AG10803 (cell line): ENCODE measurements at regions not wholly inside any gene's neighbourhood (a gene's known extent, or its start where the extent isn't known, plus 50 kb on each side); places are given as distances from the start of the nearest gene placed in this dataset.

Experiments
- DNase-seq: peaks from one replicate; pipeline ENCODE4 v3.0.0; 2010; ENCODE audit warnings: low read depth
- H3K4me3 ChIP-seq: 2 replicates; pipeline ENCODE4 v1.5.1; 2011; ENCODE audit warnings: mild to moderate bottlenecking, low read length, control low read depth
- CTCF ChIP-seq: conservative IDR thresholded peaks from 2 replicates; pipeline ENCODE4 v1.5.1; 2011; ENCODE audit warnings: mild to moderate bottlenecking, low read length, control low read depth, inconsistent platforms

GRCh38 chr5:164375051-164375450 lies 869.6 kb downstream of the MAT2B start:
- H3K4me3 ChIP-seq: no peak overlapping the region
- TF ChIP-seq CTCF: no peak
- no peak for DNase-seq

- no peak for TF ChIP-seq CTCF
- no peak overlapping the region for H3K4me3 ChIP-seq
- no peak for DNase-seq
Measured at GRCh38 chr5:164376843-164377242, 871.4 kb downstream of the MAT2B start.

GRCh38 chr5:164377746-164378145 lies 872.3 kb downstream of the MAT2B start:
- no peak overlapping the region for H3K4me3 ChIP-seq
- TF ChIP-seq CTCF: no peak
- DNase-seq: no peak

GRCh38 chr5:164383662-164384061 lies 878.2 kb downstream of the MAT2B start:
- no peak overlapping the region for H3K4me3 ChIP-seq
- no peak for DNase-seq
- no peak for TF ChIP-seq CTCF

GRCh38 chr5:164392531-164392930 lies 887.1 kb downstream of the MAT2B start:
- H3K4me3 ChIP-seq: no peak overlapping the region
- DNase-seq: no peak
- TF ChIP-seq CTCF: no peak

- TF ChIP-seq CTCF: no peak
- DNase-seq: no peak
Measured at GRCh38 chr5:164394686-164395194, 889.3 kb downstream of the MAT2B start.

GRCh38 chr5:164412531-164412930 lies 907.1 kb downstream of the MAT2B start:
- H3K4me3 ChIP-seq: no peak overlapping the region
- no peak for DNase-seq
- no peak for TF ChIP-seq CTCF

More at GRCh38 chr5:164394686-164395194, 889.3 kb downstream of the MAT2B start:
- no peak overlapping the region for H3K4me3 ChIP-seq
